Prostate gland (tissue), 2 donors: ENCODE measurements at regions not wholly inside any gene's neighbourhood (a gene's known extent, or its start where the extent isn't known, plus 50 kb on each side); places are given as distances from the start of the nearest gene placed in this dataset.

ENCODE experiments used
- POLR2A ChIP-seq: fragments of 450-650 bp; IDR thresholded peaks from one replicate; pipeline ENCODE4 v1.6.1; 2016; ENCODE audit warnings: antibody characterized with exemption, mild to moderate bottlenecking
- POLR2AphosphoS5 ChIP-seq: sonication (generic); formaldehyde crosslinking; IDR thresholded peaks from one replicate; pipeline ENCODE4 v1.6.1; 2017; ENCODE audit warnings: antibody characterized with exemption
- TF ChIP-seq, protein P1 (sequence below), 4 experiments: fragments of 200-600 bp in 2 of 4; fragments of 450-650 bp in 2 of 4; sonication (generic) in 2 of 4; IDR thresholded peaks; 1 replicate in 3 of 4; 2 replicates in 1 of 4; pipeline ENCODE4 v1.5.1; 2016 to 2019; ENCODE audit warnings: antibody characterized with exemption in 4 of 4, mild to moderate bottlenecking in 2 of 4, moderate library complexity in 2 of 4

DNA sequence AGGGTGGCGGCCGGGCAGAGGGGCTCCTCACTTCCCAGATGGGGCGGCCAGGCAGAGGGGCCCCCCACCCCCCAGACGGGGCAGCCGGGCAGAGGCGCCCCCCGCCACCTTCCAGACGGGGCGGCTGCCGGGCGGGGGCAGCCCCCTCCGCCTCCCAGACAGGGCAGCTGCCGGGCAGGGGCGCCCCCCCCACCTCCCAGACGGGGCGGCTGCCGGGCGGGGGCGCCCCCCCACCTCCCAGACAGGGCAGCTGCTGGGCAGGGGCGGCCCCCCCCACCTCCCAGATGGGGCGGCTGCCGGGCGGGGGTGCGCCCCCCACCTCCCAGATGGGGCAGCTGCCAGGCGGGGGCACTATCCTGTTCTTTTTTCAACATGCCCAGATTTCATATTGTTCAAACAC lies 78.2 kb upstream of the DST start:
- TF ChIP-seq, protein P1, sequence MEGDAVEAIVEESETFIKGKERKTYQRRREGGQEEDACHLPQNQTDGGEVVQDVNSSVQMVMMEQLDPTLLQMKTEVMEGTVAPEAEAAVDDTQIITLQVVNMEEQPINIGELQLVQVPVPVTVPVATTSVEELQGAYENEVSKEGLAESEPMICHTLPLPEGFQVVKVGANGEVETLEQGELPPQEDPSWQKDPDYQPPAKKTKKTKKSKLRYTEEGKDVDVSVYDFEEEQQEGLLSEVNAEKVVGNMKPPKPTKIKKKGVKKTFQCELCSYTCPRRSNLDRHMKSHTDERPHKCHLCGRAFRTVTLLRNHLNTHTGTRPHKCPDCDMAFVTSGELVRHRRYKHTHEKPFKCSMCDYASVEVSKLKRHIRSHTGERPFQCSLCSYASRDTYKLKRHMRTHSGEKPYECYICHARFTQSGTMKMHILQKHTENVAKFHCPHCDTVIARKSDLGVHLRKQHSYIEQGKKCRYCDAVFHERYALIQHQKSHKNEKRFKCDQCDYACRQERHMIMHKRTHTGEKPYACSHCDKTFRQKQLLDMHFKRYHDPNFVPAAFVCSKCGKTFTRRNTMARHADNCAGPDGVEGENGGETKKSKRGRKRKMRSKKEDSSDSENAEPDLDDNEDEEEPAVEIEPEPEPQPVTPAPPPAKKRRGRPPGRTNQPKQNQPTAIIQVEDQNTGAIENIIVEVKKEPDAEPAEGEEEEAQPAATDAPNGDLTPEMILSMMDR (IDR thresholded peaks at IDR 0.05): no peak
- no peak for TF ChIP-seq POLR2A
- TF ChIP-seq POLR2AphosphoS5: no peak
